GM19438 (cell line): ENCODE measurements at regions not wholly inside any gene's neighbourhood (a gene's known extent, or its start where the extent isn't known, plus 50 kb on each side); places are given as distances from the start of the nearest gene placed in this dataset.
A peak's percentile ranks its signal among the peaks of the same experiment; 100 is the strongest.

Experiments used
- ATAC-seq: cut with Tn5 transposase; IDR thresholded peaks from one replicate; pipeline ENCODE4 v1.9.1; 2021; ENCODE audit warnings: low read depth; ENCODE audit not compliant: unreplicated experiment

DNA sequence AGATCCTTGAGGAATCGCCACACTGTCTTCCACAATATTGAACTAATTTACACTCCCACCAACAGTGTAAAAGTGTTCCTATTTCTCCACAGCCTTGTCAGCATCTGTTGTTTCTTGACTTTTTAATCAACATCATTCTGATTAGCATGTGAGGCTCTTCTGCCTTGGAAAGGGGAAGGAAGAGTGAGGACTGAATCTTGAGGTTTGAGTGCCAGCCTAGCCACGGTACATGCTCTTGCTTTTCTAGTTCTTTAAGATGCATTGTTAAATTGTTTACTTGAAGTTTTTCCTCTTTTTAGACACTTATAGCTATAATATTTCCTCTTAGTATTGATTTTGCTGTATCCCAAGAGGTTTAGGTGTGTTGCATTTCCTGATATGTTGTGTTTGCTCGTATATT is 596.1 kb downstream of the OTOL1 start:
- no peak for ATAC-seq

DNA sequence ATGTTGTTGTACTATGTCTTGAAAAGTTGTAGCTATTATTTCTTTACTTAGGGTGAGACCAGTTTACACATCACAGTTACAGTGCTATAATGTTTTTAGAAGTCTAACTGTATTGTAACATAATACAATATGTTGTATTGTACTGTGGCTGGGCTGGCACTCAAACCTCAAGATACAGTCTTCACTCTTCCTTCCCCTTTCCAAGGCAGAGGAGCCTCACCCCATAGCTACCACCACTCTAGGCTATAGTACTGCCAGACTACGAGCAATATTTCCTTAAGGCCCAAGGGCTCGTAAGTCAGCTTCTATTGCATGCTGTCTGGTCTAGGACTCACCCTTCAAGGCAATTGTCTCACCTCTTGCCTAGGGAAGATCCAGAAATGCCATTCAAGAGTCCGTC is 597.7 kb downstream of the OTOL1 start:
- ATAC-seq = no peak

DNA sequence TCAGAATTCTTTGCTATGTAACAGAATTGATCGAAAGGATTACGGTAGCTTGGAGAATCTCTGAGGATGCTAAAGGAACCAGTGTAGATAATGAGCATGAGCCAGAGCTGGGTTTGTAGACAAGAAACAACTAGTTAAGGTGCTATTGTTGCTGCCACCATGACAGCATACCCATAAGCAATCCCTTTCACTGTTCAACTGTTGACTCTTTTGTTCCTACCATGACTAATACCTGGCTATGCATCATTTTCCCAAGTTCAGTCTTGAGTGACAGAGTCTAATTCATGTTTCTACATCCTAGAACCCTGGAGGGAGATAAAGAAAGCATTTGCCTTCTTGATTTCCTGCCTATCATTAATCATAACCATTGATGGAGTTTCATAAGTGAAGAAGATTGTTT is 600.3 kb downstream of the OTOL1 start:
- ATAC-seq = no peak

DNA sequence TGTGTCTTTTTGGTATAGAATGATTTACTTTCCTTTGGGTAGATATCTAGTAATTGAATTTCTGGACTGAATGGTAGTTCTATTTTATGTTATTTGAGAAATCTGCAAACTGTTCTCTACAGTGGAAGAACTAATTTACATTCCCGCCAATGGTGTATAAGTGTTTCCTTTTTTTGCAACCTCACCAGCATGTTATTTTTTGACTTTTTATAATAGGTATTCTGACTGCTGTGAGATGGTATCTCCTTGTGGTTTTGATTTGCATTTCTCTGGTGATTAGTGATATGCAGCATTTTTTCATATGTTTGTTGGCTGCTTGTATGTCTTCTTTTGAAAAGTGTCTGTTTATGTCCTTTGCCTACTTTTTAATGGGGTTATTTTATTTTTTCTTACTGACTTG is 607.2 kb downstream of the OTOL1 start:
- ATAC-seq = no peak

DNA sequence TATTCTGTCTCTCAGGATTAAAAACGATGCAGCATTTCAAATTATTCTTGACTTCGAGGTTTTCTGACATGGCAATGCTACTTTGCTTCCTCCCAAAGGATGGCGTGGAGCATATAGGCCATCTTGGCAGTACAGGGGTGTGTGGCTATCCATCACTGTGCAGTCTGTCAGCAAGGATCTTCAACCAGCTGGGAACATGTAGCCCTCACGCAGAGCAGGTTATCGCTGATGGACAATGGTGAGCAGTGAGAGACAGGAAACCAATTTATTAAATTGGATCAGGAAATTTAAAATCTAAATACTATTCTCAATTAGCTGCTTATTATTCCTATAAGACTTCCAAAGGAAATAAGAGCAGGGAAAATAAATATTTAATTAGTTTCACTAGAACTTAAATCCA is 615.3 kb downstream of the OTOL1 start:
- no peak for ATAC-seq

DNA sequence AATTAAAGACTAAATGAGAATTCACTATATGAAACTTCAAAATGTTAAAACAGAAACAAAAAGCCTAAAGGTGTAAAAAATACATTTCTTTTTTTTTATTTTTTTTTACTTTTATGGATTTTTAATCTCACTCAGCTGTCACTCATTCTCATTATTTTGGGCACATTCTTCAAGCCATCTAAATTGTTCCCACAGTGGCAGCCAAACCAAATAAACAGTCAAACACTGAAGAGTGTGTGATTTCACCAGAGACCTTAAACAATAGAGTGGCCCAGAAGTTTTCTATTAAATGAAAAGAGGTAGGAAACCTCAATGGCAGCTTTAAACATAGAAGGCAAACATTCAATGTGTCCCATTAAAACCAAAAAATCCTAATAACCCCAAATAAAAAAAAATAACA is 616.1 kb downstream of the OTOL1 start:
- ATAC-seq = no peak

DNA sequence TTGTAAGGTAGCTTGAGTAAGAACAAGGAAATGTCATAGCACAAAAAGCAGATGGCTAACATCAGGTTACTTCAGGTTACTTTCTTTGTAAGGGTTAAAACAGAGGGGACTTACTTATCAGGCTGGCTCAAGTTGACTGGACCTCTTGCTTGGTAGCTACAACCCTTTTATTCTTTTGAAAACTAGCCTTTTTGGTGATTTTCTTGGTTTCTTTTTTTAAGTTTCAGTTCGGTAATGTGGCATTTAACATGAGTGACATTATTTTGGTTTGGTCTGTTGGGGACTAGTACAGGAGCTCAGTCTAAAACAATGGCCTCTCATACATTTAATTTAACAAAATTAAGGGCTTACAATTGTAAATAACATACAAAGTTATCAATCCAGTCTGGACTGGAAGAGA is 621.4 kb downstream of the OTOL1 start:
- ATAC-seq = no peak

DNA sequence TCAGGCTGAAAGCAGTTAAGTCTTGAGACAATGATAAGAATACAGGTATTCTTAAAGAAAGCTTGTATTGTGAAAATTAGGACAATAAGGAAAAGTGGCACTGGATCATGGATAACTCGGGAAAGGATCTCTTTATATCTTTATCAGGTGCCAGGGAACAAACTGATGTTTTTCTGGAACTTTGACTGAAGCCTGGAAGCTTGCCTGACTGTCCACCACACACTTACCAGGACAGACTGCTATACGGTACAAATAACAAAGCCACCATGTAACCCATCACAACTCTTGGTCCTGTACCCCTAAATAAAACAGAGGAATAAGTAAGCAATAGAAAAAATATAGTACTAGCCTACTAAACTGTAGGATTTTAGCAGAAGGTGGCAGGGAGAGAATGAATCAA is 623.0 kb downstream of the OTOL1 start:
- ATAC-seq = no peak

DNA sequence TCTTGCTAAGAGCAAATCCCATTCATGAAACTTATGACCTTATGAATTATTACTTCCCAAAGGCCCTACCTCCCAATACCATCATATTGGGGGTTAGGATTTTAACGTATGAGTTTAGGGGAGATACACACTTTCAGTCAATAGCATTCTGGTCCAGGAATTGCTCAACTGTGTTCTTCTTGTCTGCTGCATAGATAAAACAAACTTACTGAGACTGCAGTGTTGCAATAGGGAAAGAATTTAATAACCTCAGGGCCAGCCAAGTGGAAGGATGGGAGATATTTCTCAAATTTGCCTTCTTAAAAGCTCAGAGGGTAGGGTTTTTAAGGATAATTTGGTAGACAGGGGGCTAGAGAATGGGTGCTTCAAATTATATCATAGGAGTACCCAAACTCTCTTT is 625.8 kb downstream of the OTOL1 start:
- no peak for ATAC-seq

DNA sequence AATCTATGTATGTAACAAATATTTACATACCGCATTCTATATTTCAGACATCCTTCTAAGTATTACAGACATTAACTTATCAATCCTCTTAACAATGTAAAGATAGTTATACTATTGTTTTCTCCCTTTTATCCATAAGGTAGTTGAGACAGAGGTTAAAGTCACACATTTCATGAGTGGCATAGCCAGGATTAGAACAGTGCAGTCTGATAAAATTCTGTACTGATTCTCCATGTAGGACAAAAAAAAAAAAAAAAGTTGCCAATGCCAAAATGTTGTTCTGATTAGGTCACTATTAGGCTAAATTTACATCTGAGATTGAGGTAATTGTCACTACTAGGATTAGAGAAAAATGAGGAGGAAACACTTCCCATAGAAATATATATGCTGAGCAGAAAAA is 629.2 kb downstream of the OTOL1 start:
- no peak for ATAC-seq

DNA sequence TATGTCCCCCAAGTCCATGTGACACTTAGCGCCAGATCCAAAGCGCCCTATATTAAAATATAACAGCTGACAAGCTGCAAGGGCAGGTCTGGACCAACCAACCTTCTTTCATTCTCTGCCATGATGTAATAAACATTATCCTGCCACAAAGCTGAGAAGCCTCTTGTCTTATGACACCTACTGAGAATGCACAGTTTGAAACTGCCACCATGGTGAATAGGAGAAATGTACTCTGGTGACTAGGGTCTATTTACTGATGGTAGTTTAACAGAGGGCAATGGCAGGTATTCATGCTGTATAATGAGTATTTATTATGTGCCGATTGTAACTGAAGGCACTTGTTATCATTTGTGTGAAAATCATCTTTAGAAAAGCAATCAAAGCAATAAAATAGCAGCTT is 634.0 kb downstream of the OTOL1 start:
- ATAC-seq = no peak

DNA sequence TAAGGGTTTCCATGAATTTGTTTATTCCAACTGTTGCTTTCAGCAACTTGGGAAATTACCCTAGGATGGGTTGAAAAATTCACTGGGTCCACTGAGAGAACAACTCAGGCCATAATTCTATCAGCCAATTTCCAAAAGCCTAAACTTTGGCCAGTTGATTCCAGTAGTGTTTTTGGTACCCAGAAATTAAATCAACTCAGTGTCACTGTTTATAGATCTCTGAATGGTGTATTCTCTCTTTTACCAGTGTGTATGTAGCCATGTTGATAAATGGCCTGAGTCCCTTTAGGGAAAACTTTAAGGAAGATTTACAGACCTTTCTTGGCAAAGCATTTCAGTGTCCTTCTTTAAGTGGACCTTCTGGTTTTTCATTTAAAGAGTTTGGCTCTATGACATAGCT is 636.4 kb downstream of the OTOL1 start:
- no peak for ATAC-seq

DNA sequence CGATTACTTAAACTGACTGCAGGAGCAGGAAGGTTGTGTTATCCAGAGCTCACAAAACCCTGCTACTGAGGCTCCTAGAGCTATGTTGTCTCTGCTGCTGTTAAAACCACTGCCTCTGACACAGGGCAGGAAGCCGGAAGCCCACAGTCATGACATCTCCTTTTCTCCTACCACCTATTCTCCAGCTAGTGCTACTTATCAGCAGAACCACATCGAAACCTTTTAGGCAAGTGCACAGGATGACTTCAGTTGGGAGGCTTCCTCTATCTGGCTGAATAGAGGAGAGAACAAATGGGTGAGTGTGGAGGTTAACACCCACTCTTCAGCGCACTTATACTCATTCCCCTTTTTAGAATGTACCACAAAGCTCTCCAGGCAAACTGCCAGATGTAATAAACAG is 638.0 kb downstream of the OTOL1 start:
- peak; percentile 62 for ATAC-seq

DNA sequence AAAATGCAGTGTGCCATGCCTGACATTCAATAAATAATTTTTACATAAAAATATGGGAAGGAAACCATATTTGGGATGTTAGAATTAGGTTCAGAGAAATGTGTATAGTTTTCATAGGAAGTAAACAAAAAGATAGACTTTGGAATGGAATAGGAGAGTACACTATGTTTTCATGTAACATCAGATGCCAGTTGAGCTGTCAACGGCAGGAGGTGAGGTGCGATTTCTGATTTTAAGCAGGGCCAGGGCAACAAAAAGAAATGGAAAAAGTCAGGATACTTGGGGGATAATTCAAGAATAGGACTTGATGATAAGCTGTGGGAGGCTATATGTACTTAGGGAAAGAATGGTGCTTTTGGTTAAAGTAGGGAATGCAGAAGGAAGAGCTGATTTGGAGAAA is 639.5 kb downstream of the OTOL1 start:
- ATAC-seq = no peak

DNA sequence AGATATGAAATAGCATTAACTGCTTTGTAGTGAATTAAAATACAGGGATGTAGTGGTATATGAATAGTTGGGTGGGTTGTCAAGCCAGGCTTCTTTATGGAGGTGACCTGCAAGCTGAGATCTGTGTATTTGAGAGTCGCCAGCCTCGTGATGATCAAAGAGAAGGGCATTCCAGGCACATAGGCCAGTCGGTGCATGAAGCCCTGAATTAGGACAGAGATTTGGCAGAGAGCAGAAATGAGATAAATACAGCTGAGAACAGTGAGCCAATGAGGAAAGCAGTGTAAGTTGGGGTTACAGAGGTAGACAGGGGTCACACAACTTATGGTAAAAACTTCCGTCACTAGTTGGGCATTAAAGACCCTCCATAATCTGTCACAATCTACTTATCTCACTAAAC is 641.9 kb downstream of the OTOL1 start:
- no peak for ATAC-seq

DNA sequence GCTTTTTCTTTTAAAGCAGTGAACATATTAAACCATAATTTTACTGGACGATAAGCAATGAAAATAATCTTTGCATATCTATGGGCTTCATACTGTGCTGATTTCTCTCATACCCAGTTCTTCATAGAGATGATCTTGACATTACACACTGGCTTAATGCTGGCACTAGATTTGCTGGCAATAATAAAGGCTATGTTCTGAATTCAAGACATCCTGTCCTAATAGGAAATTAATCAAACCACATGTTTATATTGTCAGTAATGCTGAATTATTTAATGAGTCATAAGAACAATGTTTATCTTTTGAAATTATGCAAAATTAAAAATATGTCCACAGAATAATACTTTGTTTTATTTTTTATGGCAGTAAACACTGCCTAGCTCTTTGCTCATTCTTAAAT is 643.2 kb downstream of the OTOL1 start:
- ATAC-seq = no peak

DNA sequence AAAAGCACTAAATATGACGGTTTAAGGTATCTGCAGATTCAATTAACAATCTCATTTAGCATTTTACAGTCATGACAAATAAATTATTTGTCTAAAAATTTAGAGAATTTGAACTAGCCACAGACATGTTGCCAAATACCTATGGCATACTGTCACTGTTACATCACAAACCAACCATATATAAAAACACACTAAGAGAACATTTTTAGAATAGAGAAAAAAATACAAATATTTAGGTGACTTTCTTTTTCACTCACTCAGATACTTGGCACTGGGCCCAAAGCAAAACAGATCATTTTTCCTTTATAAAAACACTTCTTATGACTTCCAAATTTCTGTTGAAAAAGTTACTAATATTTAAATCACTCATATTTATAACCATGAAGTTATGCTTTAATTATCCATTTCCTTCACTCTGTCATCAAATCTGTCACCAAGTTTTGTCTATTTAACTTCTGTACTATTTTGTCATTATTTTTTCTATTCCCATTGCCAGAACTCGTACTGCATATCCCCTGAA is 644.7 kb downstream of the OTOL1 start:
- no peak for ATAC-seq

DNA sequence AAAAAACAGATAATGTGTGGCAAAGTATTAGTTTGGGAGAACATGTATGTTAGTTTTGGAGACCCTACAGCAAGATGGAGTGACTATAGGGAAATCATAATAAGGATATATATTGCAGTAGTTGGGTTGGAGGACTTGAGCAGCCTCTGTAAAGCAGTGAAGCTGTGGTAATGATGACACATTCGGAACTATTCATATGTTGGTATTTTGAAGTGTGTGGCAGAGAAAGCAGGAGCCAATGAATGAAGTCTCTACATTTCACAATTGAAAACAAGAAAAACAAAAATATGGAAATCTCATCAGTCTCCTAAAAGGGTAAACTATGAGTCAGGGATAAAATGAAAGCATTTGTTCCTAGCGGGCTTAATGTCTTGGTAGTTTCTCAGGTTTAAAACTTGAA is 645.9 kb downstream of the OTOL1 start:
- no peak for ATAC-seq

DNA sequence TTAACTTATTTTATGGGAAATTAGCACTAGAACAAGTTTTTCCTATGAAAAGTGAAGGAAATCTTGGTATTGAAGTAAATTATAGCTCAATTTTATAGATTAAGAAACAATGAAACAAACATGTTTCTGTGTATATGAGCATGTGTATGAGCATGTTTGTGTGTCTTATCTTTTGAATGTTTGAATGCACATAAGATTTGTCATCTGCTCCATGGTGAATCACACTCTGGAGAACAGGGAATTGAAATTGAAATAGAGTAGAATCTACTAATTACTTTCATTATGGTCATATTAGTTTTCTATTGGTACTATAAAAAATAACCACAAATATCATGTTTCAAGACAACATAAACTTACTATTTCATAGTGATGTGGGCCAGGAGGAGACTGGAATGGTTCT is 646.6 kb downstream of the OTOL1 start:
- ATAC-seq = no peak

DNA sequence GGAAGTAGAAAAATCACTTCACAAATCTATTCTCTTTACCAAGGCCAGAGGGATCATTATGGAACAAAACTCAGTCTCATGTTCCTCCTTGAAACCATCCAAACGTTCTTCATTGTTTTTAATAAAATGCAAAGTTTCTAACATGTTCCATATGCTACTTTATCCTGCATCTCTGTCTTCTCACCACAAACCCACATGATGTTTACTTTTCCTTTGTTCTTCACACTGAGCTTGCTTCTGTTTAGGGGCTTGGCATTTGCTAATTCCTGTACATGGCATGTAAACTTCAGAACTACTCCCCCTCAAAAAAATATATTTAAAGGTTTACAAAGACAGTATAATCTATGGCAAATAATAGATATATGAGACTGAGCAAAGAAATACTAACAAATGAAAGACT is 651.4 kb downstream of the OTOL1 start:
- ATAC-seq = no peak

DNA sequence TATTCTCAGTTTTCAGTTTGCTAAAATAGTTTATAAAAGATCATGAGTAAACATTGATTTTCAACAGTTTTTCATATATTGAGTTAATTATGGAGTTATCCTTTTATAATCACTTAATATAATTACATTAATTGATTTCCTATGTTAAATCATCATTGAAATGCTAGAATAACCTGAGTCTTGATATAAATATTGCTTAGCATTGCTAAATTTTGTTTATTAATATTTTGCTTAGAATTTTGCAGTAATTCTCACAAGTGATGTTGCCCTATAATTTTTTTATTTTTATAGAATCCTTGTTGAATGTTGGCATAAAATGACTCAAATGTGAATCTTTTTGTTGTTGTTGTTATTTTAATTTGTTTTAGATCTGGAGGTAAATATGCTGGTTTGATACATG is 654.2 kb downstream of the OTOL1 start:
- no peak for ATAC-seq

DNA sequence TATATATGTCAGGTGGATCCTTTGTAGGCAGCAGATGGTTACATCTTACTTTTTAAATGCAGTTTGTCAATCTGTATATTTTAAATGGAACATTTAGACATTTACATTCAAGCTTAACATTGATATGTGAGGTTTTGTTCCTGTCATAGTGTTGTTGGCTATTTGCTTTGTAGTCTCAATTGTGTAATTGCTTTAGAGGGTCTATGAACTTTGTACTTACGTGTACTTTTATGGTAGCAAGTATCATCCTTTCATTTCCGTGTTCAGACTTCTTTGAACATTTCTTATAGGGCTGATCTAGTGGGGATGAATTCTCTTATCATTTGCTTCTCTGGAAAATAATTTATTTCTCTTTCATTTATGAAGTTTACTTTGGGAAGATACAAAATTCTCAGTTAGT is 656.0 kb downstream of the OTOL1 start:
- no peak for ATAC-seq

DNA sequence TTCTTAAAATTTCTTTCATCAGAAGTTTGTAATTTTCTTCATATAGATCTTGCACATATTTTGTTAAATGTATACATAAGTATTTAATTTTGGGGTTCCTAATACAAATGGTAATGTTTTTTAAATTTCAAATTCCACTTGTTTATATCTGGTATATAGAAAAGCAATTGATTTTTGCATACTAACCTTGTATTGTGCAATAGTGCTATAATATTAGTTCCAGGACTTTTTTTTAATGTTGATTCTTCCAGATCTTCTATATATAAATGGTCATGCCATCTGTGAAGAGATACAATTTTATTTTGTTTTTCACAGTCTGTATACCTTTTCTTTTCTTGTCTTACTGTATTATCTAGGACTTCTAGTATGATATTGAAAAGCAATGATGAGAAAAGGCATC is 665.0 kb downstream of the OTOL1 start:
- no peak for ATAC-seq

DNA sequence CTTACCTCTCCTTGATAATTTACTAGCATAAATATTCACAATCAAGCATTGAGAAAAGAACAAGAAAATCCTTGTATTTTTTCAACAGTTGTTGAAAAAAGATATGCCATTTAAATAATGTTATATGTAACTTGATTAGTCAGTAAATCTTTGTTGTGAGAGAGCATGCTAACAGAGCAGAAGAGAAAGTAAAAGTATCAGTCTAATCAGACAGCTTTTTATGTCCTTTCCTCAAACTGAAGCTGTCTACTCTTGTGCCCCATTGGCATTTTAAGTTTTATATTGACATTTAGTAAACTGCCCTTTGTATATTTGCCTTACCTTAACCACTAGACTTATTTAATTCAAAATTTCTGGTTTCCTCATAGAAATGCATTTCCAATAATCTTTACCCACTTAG is 668.7 kb downstream of the OTOL1 start:
- no peak for ATAC-seq
